ENCODE measurements at regions not wholly inside any gene's neighbourhood (a gene's known extent, or its start where the extent isn't known, plus 50 kb on each side); places are given as distances from the start of the nearest gene placed in this dataset.

DNA sequence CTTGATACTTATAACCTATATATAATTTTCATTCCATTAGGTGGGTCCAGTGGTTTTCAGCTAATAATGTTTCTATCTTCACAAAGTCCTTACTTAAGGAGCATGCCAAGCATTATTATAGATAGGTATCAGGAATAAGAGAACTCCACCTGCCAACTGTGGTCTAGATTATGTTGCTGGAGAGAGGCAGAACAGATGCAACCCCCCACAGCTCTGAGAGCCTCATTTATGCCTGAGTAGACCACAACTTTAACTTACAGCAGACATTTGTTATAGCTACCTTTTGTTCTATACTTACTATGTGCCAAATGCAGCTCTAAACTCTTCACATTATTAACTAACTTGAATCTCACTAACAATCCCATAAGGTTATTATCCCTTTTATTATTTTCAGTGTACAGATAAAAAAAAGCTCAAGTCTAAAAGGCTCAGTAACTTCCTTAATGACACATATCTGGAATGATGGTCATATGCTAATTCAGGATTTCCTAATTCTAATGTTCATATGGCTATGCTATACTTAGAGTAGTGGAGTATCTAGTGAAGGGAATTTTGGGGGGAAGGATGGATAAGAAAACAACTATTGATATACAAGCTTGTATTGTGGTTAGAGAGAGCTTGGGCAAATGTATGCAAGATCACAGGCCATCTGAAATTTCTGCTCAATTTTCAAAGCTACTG is 119.1 kb upstream of the RND3 start:
- TF ChIP-seq POLR2A (IDR thresholded peaks at IDR 0.05; ENCODE audit: extremely low read depth, insufficient read length) (no peak), MYC (IDR thresholded peaks at IDR 0.05; ENCODE audit: low read depth, low read length) (no peak)
- TF ChIP-seq, protein P1, sequence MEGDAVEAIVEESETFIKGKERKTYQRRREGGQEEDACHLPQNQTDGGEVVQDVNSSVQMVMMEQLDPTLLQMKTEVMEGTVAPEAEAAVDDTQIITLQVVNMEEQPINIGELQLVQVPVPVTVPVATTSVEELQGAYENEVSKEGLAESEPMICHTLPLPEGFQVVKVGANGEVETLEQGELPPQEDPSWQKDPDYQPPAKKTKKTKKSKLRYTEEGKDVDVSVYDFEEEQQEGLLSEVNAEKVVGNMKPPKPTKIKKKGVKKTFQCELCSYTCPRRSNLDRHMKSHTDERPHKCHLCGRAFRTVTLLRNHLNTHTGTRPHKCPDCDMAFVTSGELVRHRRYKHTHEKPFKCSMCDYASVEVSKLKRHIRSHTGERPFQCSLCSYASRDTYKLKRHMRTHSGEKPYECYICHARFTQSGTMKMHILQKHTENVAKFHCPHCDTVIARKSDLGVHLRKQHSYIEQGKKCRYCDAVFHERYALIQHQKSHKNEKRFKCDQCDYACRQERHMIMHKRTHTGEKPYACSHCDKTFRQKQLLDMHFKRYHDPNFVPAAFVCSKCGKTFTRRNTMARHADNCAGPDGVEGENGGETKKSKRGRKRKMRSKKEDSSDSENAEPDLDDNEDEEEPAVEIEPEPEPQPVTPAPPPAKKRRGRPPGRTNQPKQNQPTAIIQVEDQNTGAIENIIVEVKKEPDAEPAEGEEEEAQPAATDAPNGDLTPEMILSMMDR (IDR thresholded peaks at IDR 0.05; ENCODE audit: low read depth, low read length), result no peak
- TF ChIP-seq, protein P2, sequence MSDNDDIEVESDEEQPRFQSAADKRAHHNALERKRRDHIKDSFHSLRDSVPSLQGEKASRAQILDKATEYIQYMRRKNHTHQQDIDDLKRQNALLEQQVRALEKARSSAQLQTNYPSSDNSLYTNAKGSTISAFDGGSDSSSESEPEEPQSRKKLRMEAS (IDR thresholded peaks at IDR 0.05; ENCODE audit: low read depth, low read length), result no peak
- H3K4me3 ChIP-seq (ENCODE audit: low read depth, low read length), result no peak overlapping the region
- DNase-seq (ENCODE audit: low read depth), result no peak

DNA sequence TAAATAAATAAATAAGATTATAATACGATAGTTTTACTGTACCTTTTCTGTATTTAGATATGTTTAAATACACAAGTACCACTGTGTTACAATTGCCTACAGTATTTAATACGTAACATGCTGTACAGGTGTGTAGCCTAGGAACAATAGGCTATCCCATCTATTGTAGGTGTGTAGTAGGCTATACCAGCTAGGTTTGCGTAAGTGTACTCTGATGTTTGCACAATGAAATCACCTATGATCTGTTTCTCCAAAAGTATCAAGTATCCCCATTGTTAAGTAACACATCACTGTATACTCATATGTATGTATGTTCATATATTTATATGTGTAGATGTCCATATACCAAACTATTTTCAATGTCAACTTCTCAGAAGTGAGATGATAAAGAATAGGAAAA is 118.2 kb upstream of the RND3 start:
- no peak for DNase-seq (ENCODE audit: low read depth)
- no peak for TF ChIP-seq POLR2A (IDR thresholded peaks at IDR 0.05; ENCODE audit: extremely low read depth, insufficient read length)
- no peak for TF ChIP-seq MYC (IDR thresholded peaks at IDR 0.05; ENCODE audit: low read depth, low read length)
- TF ChIP-seq, protein P1 (IDR thresholded peaks at IDR 0.05; ENCODE audit: low read depth, low read length), result no peak
- TF ChIP-seq, protein P2 (IDR thresholded peaks at IDR 0.05; ENCODE audit: low read depth, low read length), result no peak
- H3K4me3 ChIP-seq (ENCODE audit: low read depth, low read length), result no peak overlapping the region

DNA sequence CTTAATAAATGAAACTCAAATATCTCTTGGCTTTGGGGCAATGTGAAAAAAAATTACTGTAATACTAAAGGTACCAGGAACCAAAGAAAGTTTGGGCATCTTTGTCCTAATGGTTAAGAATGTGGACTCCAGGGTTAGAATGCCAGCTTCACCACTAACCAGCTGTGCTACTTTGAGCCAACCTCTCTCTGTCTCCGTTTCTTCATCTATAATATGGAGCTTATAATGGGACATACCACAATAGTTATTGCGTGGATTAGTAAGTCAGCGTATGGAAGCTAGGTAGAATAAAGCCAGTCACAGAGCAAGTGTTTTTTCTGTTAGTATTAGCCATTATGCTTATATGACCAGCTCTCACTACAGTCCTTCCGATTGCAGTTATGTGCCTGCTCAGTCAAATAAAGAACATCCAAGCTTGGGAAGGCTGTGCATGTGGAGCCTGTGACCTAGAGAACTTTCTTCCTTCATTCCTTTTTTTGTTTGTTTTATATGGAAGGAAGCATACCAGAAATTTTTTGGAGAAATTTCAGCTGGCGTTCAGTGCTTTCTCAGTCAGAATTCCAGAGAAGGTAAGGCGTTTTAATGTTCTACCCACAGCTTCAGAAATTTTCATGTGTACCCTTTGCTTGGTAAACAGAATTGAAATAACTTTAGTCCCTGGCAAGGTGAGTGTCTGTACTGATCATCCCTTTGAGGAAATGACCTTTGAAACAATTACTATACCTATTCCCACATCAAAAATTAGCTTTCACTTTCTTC is 114.0 kb upstream of the RND3 start:
- TF ChIP-seq, protein P1 (IDR thresholded peaks at IDR 0.05; ENCODE audit: low read depth, low read length), result no peak
- no peak for TF ChIP-seq POLR2A (IDR thresholded peaks at IDR 0.05; ENCODE audit: extremely low read depth, insufficient read length)
- TF ChIP-seq, protein P2 (IDR thresholded peaks at IDR 0.05; ENCODE audit: low read depth, low read length), result no peak
- TF ChIP-seq MYC (IDR thresholded peaks at IDR 0.05; ENCODE audit: low read depth, low read length), result no peak
- DNase-seq (ENCODE audit: low read depth), result no peak
- no peak overlapping the region for H3K4me3 ChIP-seq (ENCODE audit: low read depth, low read length)

DNA sequence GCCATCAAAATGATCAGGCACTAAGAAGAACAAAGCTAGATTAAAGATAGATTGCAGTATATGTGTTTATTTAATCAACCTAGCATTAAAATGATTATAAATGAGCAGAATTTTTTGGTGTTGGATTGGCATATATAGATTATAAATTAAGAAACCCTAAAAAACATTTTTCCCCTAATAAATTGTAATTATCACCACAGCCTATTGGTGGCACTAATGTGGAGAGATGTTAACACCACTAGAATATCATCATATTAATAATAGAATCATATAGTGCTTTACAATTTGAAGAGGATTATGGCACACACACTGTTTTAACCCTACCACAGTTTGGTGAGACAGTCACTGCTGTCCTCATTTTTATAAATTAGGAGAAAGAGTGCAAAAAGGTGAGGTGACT is 112.4 kb upstream of the RND3 start:
- H3K4me3 ChIP-seq (ENCODE audit: low read depth, low read length), result no peak overlapping the region
- TF ChIP-seq, protein P1 (IDR thresholded peaks at IDR 0.05; ENCODE audit: low read depth, low read length), result no peak
- no peak for TF ChIP-seq MYC (IDR thresholded peaks at IDR 0.05; ENCODE audit: low read depth, low read length)
- TF ChIP-seq, protein P2 (IDR thresholded peaks at IDR 0.05; ENCODE audit: low read depth, low read length), result no peak
- TF ChIP-seq POLR2A (IDR thresholded peaks at IDR 0.05; ENCODE audit: extremely low read depth, insufficient read length), result no peak
- DNase-seq (ENCODE audit: low read depth), result no peak

DNA sequence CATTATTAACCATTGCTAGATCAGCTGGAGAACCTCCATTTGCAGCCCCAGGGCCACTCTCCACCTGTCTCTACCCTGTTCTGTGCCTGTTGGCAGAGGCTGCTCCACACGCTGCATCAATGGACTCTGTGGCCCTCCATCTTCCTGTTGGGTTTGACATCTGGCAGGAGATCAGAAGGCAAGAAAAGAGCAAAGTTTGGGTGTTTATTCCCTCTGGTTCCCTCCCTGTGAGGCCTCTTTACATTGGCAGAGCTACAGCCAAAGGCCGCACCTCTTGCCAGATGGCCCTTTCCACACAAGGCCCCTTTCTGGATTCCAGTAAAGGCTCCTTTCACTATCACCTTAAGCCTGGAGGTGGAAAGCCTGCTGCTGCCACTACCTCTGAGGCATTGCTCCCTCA is 110.9 kb upstream of the RND3 start:
- no peak for DNase-seq (ENCODE audit: low read depth)
- TF ChIP-seq, protein P1 (IDR thresholded peaks at IDR 0.05; ENCODE audit: low read depth, low read length), result no peak
- TF ChIP-seq POLR2A (IDR thresholded peaks at IDR 0.05; ENCODE audit: extremely low read depth, insufficient read length), result no peak
- TF ChIP-seq, protein P2 (IDR thresholded peaks at IDR 0.05; ENCODE audit: low read depth, low read length), result no peak
- TF ChIP-seq MYC (IDR thresholded peaks at IDR 0.05; ENCODE audit: low read depth, low read length), result no peak

More for the DNA sequence above, 110.9 kb upstream of the RND3 start:
- no peak overlapping the region for H3K4me3 ChIP-seq (ENCODE audit: low read depth, low read length)

All from NB4 (cell line).